GM18909 (cell line): ENCODE measurements at regions not wholly inside any gene's neighbourhood (a gene's known extent, or its start where the extent isn't known, plus 50 kb on each side); places are given as distances from the start of the nearest gene placed in this dataset.
A peak's percentile ranks its signal among the peaks of the same experiment; 100 is the strongest.
"Not testable (repeated sequence)": the region's sequence is repeated elsewhere in the genome, so short reads cannot be mapped to it uniquely, and the experiment has no call there.

Experiments
- ATAC-seq: cut with Tn5 transposase; IDR thresholded peaks from one replicate; pipeline ENCODE4 v1.9.1; 2021; ENCODE audit warnings: mild to moderate bottlenecking; ENCODE audit not compliant: unreplicated experiment, poor library complexity

DNA sequence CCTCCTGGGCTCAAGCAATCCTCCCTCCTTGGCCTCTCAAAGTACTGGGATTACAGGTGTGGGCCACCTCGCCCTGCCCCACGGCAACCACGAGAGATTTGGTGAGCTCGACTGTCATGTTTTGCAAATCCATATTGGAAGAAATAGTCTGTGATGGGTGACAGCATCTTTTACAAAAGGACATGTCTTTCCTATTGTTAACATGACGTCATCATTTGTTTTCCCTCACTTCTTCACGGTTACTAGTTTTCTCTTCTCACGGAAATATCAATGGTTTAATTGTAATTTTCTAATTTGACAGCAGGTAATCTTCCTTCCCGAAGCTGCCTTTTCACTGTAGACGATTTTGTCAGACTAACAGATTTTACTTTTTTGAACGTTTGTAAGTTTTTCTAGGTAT lies 110.8 kb upstream of the GREM2 start:
- no peak for ATAC-seq

- no peak for ATAC-seq
Observed at GRCh38 chr1:240720976-240721375, 109.0 kb upstream of the GREM2 start.

GRCh38 chr1:240719953-240720700 lies 108.2 kb upstream of the GREM2 start:
- no peak for ATAC-seq

DNA sequence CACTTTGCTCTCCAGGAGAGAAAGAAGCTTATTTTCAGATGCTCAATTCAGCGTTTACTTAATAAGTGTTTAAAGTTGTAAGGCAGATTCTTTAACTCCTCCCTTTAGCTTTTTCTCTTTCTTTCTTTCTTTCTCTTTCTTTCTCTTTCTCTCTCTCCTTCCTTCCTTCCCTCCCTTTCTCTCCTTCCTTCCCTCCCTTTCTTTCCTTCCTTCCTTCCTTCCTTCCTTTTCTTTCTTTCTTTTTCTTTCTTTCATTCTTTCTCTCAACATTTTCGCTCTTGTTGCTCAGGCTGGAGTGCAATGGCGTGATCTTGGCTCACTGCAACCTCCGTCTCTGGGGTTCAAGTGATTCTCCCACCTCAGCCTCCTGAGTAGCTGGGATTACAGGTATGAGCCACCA lies 104.6 kb upstream of the GREM2 start:
- ATAC-seq: not testable (repeated sequence)

DNA sequence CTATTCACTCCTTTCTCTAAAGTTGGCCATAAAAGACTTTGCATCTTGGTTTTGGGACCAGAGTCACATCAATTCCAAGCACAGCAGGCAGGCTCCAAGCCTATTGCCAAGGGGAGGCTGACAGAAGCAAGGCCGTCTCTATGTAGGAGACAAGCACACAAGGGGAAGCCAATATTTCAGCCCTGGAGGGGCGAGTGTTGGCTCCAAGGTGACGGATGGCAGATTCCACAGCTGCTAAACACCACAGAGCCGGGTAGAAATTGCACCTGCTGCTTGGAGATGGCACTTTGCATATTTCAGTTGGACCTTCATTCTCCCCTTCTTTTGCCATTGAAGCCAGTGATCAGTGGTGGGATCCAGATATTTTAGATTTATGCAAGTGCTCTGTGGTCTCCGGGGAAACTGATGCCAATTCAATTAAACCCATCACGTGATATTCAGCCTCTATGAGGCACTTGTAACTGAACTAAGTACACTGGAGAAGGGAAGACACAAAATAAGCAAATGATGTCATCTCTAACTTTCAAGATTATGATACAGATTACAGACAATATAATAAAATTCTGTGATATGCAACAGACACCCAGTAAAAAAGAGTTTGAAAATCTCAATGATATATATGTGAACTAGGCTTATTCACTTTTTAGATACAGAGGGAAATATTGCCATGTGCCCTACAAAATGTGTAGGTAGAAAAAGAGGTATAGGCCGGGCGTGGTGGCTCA lies 102.8 kb upstream of the GREM2 start:
- no peak for ATAC-seq

DNA sequence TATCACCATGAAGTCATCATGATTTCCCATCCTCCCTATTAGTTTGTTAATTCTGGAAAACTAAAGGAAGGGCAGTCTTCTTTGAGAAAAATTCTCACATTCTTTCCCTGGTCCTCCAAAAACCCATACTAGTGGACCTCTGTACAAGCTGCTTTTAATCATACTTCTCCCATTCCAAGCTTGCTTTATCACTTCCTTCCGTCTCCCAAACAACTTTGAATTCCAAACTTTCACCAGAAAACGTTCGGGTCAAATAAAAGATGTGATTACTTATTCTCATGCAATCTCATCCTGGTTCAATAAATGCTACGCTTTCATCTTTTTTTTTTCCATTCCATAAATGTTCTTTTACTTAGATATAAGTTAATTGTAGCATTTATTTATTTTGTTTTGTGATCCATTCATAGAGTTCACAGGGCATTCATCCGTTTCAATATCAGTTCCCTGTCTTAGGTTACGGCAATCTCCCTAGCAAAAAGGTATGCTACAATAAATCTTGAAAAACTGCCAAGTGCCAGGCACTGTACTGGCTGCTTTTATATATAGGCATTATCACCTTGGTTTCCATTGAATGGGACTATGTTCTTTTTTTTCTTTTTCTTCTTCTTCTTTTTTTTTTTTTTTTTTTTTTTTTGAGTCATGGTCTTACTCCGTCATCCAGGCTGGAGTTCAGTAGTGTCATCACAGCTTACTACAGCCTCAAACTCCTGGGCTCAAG lies 100.2 kb upstream of the GREM2 start:
- no peak for ATAC-seq

DNA sequence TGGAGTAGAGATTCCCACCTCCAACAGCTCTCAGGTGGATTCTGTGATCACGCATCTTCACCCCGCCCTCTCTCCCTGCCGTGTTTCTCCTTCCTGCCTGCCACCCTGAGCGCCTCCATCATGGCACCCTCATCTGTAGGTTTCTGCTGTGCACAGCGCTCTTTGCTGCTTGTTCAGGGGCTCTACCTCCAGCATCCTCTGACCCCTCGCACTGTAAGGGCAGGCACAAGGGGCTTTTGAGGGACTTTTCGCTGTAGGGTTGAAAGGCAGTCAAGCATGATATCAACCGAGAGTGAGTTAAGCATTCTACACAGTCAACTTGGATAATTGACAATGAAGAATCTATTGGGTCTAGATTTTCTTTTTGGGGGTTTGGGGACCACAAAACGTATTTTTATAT lies 99.1 kb upstream of the GREM2 start:
- no peak for ATAC-seq

- ATAC-seq: no peak
Observed at GRCh38 chr1:240709676-240710075, 97.7 kb upstream of the GREM2 start.

DNA sequence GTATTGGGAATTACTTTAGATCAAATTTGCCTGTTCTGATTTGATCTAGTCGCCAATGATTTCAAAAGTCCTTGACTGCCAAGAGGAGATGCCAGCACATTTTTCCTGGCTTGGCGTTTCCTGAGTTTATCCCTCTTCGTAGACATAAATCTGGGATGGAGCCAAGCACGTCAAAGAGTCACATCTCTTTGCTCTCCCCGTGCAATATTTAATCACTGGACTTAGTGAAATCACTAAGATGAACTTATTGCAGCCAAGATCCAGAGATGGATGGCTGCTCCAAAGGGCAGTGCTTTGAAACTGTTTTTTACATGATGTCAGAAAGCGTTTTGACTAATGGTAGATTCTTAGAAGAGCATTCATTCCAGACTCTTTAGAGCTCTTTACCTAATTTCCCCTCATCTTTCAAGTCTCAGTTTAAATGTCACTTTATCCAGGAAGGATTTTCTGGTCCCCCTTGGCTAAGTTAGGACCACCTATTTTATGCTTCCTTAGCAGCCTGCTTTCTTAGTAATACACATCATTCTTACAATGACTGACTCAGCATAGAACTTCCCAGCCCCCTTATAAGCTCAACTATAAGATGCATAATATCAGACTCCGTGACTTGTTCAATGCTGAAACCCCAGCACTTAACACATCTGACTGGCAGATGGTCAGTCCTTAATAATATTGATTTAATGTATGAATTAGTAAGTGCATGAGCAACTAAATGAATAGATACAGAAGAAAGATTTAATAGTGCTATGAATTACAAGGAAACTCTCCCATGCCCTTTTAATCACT lies 94.4 kb upstream of the GREM2 start:
- no peak for ATAC-seq

GRCh38 chr1:240705579-240705978 lies 93.6 kb upstream of the GREM2 start:
- ATAC-seq: no peak

GRCh38 chr1:240701412-240701811 lies 89.5 kb upstream of the GREM2 start:
- no peak for ATAC-seq

- no peak for ATAC-seq
Observed at GRCh38 chr1:240695416-240695815, 83.5 kb upstream of the GREM2 start.

GRCh38 chr1:240693844-240694243 lies 81.9 kb upstream of the GREM2 start:
- ATAC-seq: no peak

GRCh38 chr1:240693036-240693435 lies 81.1 kb upstream of the GREM2 start:
- no peak for ATAC-seq

- ATAC-seq: no peak
Observed at GRCh38 chr1:240691909-240692705, 80.2 kb upstream of the GREM2 start.

DNA sequence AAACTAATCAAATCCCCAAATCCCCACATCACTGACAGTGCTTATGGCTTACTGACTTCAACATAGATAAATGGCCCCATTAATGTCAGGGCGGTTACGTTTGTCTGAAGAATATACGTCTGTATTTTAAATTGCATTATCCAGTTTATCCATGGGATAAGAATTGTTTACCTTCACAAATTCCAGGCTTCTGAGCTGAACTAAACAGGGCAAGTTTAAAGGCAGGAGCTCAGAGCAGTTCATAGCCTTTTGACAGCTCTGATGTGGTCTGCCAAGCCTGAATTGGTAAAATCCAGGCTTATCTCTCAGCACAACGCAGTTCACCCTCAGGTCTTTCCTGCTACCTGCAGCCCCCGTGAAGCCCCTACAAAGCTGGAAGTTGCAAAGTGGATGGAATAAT lies 79.5 kb upstream of the GREM2 start:
- no peak for ATAC-seq

DNA sequence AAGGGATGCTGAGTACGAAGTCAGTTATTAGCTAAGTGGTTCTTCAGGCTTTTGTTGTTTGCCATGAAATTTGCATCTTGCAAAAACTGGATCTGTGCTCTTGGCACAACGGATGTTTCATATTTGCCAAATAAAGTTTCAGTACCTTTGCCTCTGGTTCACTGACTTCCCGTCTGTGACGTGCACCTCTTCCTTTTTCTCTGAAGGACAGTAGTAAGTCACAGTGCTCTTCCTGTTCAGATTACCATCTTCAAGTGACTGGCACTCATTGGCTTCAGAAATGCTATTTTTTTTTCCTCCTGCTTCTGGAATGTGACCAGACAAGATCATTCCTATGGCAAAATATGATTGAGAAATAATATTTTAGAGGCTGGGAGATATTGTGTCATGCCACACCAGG lies 75.9 kb upstream of the GREM2 start:
- ATAC-seq: peak; percentile 81

GRCh38 chr1:240683576-240683975 lies 71.6 kb upstream of the GREM2 start:
- ATAC-seq: no peak

- no peak for ATAC-seq
Observed at GRCh38 chr1:240682859-240683242, 70.9 kb upstream of the GREM2 start.
